HG03460 (cell line): ENCODE measurements at regions not wholly inside any gene's neighbourhood (a gene's known extent, or its start where the extent isn't known, plus 50 kb on each side); places are given as distances from the start of the nearest gene placed in this dataset.
"Not testable (repeated sequence)": the region's sequence is repeated elsewhere in the genome, so short reads cannot be mapped to it uniquely, and the experiment has no call there.

Experiments
- ATAC-seq: cut with Tn5 transposase; IDR thresholded peaks from one replicate; pipeline ENCODE4 v1.9.1; 2021; ENCODE audit not compliant: unreplicated experiment

DNA sequence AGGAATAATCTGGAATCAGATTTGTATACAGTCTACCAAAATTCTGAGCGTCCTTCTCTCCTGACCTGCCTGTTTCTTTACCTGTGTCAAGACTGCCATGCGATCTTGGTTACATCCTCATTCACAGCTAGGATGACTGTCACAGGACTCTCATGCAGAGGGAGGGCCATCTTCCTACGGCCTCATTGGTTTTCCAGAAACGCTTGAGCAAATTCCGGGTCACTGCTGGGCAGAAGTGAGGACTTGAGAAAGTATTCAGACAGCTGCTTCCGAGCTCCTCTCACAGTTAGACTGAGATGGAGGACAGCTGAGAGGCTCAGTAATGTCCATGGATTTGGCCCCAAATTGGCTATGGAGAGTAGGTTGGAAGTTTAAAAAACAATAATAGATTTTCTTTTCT is 94.2 kb downstream of the TFAP2C start:
- no peak for ATAC-seq

GRCh38 chr20:56724241-56724757 is 95.2 kb downstream of the TFAP2C start:
- no peak for ATAC-seq

GRCh38 chr20:56730003-56730402 is 100.9 kb downstream of the TFAP2C start:
- no peak for ATAC-seq

- ATAC-seq: no peak
Observed at GRCh38 chr20:56730996-56731395, 101.9 kb downstream of the TFAP2C start.

- no peak for ATAC-seq
Observed at GRCh38 chr20:56731476-56731875, 102.4 kb downstream of the TFAP2C start.

DNA sequence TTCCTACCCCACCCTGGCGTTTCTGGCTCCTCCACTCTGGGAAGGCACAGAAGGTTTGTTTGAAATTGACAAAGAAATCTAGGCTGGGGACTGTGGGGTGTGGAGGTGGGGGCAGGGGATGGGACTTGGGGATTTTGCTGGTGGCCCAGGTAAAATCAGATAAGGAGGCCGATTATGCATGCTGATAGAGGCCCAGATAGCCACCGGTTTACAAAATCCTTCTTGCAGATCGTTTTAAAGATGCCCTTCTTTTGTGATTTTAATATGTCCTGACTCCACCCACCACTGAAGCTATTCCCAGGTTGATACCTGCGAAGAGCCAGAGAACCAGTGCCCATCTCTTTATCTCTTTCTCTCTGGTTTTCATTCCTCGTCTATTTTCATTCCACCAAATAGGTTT is 104.9 kb downstream of the TFAP2C start:
- ATAC-seq: no peak

GRCh38 chr20:56735084-56735642 is 106.1 kb downstream of the TFAP2C start:
- no peak for ATAC-seq

GRCh38 chr20:56736285-56736857 is 107.3 kb downstream of the TFAP2C start:
- ATAC-seq: no peak

GRCh38 chr20:56744325-56744821 is 115.3 kb downstream of the TFAP2C start:
- not testable (repeated sequence) for ATAC-seq

- no peak for ATAC-seq
Observed at GRCh38 chr20:56748476-56749377, 119.6 kb downstream of the TFAP2C start.

- no peak for ATAC-seq
Observed at GRCh38 chr20:56750430-56750829, 121.3 kb downstream of the TFAP2C start.

DNA sequence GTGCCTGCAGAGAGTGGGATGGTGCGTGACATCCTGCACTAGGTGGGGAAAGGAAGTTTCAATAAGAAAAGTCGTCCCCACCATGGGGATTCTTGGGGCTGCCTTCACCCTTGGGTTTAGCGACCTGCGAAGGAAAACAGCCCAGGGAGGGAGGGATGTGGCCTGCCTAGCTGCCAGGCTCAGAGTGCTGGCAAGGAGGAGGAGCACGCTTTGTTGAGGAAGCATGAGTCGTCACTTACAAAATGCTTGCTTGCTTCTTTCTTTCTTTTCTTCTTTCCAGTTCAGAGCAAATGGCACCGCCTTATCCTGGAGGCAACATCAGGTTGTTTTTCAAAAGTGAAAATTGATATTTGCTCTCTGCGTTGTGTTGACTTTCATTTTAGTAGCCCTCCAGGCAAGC is 123.2 kb downstream of the TFAP2C start:
- ATAC-seq: no peak

GRCh38 chr20:56755201-56755600 is 126.1 kb downstream of the TFAP2C start:
- no peak for ATAC-seq

DNA sequence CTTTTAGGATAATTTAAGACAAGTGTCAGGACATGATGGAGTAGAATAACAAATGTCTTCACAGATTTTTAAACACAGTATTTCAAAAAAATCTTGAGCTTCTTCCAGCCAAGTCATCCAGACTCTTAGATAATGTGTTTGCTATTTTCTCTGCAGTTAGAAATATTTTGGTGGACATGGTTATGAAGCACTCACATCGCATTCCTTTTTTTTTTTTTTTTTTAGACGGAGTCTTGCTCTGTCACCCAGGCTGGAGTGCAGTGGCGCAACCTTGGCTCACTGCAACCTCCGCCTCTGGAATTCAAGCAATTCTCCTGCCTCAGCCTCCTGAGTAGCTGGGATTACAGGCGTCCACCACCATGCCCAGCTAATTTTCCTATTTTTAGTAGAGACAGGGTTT is 127.6 kb downstream of the TFAP2C start:
- not testable (repeated sequence) for ATAC-seq

- ATAC-seq: no peak
Observed at GRCh38 chr20:56758706-56759105, 129.6 kb downstream of the TFAP2C start.

GRCh38 chr20:56759741-56760278 is 130.7 kb downstream of the TFAP2C start:
- ATAC-seq: no peak

DNA sequence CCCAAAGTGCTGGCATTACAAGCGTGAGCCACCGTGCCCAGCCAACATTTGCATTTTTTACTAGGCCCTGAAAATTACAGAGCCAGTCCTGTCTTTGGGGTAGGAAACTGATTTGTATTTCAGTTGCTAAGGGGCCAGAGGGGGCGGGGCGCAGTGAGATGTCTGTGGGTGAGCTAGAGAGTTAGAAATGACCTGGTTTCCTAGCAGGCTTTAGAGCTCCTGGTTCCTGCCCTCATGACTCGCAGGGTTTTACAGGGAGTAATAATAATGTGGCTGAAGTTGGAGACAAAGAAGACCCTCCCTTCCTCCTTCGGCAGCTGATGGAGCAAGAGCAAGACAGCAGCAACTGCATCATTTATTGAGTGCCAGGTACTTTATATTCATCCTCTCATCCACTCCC is 131.5 kb downstream of the TFAP2C start:
- ATAC-seq: no peak

DNA sequence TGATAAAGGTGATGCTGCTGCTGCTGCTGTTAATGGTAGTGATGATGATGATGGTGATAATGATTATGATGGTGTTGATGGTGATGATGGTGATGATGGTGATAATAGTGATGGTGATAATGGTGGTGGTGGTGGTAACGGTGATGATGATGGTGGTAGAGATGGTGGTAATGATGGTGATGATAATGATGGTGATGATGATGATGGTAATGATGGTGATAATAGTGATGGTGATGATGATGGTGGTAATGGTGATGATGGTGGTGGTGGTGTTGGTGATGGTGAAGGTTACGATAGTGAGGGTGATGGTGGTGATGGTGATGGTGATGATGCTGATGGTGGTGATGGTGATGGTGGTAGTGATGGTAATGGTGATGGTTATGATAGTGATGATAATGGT is 132.3 kb downstream of the TFAP2C start:
- ATAC-seq: no peak

GRCh38 chr20:56762401-56762800 is 133.3 kb downstream of the TFAP2C start:
- ATAC-seq: no peak

DNA sequence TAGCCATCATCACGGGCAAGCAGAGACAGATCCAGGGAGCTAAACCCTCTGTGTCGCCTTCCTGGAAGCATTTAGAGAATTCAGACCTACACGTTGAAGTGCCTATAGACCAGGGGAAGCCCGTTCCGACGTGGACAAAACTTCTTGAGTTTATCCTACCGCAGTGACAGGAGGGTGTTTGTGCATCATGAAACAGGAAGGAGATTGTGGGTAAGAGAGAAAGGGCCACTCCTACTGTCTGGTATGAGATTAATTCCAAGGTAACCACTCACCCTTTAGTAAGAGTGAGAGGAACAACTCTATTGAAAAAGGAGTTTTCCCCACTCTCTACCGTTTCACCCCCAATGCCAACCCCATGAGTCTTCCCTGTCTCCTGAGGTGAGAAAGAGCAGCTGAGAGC is 133.7 kb downstream of the TFAP2C start:
- no peak for ATAC-seq

- no peak for ATAC-seq
Observed at GRCh38 chr20:56764671-56765070, 135.6 kb downstream of the TFAP2C start.
